Right atrium auricular region (tissue), 2 donors: ENCODE measurements at regions not wholly inside any gene's neighbourhood (a gene's known extent, or its start where the extent isn't known, plus 50 kb on each side); places are given as distances from the start of the nearest gene placed in this dataset.
"Not testable (repeated sequence)": the region's sequence is repeated elsewhere in the genome, so short reads cannot be mapped to it uniquely, and the experiment has no call there.

Experiments used
- DNase-seq: peaks from one replicate; pipeline ENCODE4 v3.0.0-alpha.2; 2019; ENCODE audit warnings: low spot score
- H3K27ac ChIP-seq, 2 donors: fragments of 200-600 bp; sonication (generic); 1 replicate in 1 of 2; 2 replicates in 1 of 2; pipeline ENCODE4 v1.5.1; 2016 to 2019
- H3K27me3 ChIP-seq, 2 donors: fragments of 200-600 bp; sonication (generic); one replicate each; pipeline versions ENCODE4 v1.5.1 to v1.6.0; 2017 to 2019
- H3K36me3 ChIP-seq: fragments of 200-600 bp; sonication (generic); one replicate; pipeline ENCODE4 v1.5.1; 2016
- H3K4me1 ChIP-seq, 2 donors: fragments of 200-600 bp; sonication (generic); one replicate each; pipeline versions ENCODE4 v1.5.1 to v1.6.0; 2017 to 2019
- H3K4me3 ChIP-seq, 2 donors: fragments of 200-600 bp; sonication (generic); 1 replicate in 1 of 2; 2 replicates in 1 of 2; pipeline ENCODE4 v1.5.1; 2017 to 2019; ENCODE audit warnings: mild to moderate bottlenecking in 1 of 2, moderate library complexity in 1 of 2
- H3K9me3 ChIP-seq, 2 donors: fragments of 200-600 bp; sonication (generic); one replicate each; pipeline ENCODE4 v1.5.1; 2019
- CTCF ChIP-seq, 2 donors: fragments of 200-600 bp; sonication (generic); IDR thresholded peaks; one replicate each; pipeline ENCODE4 v1.5.1; 2019; ENCODE audit warnings: antibody characterized with exemption in 2 of 2

GRCh38 chr6:71222671-71223070 lies 65.9 kb upstream of the OGFRL1 start:
- Histone ChIP-seq H3K4me3 (no peak overlapping the region), H3K4me1 (no peaks in the 10 kb centered on the region), H3K36me3 (no peaks in the 10 kb centered on the region), H3K9me3 (no peaks in the 10 kb centered on the region), H3K27me3 (no peaks in the 10 kb centered on the region), H3K27ac (no peak overlapping the region)
- TF ChIP-seq CTCF (IDR thresholded peaks at IDR 0.05), result no peak
- no peak for DNase-seq

GRCh38 chr6:71224011-71224410 lies 64.6 kb upstream of the OGFRL1 start:
- TF ChIP-seq CTCF (IDR thresholded peaks at IDR 0.05), result no peak
- H3K4me3 ChIP-seq, result no peak overlapping the region
- no peaks in the 10 kb centered on the region for H3K27me3 ChIP-seq
- H3K4me1 ChIP-seq, result no peaks in the 10 kb centered on the region
- no peak overlapping the region for H3K27ac ChIP-seq
- no peak for DNase-seq
- H3K9me3 ChIP-seq, result no peaks in the 10 kb centered on the region
- H3K36me3 ChIP-seq, result no peaks in the 10 kb centered on the region

- Histone ChIP-seq H3K4me3 (no peak overlapping the region), H3K36me3 (no peaks in the 10 kb centered on the region), H3K27me3 (no peaks in the 10 kb centered on the region), H3K4me1 (no peaks in the 10 kb centered on the region), H3K9me3 (no peaks in the 10 kb centered on the region), H3K27ac (no peak overlapping the region)
- DNase-seq, result no peak
- no peak for TF ChIP-seq CTCF (IDR thresholded peaks at IDR 0.05)
Observed at GRCh38 chr6:71226151-71226550, 62.5 kb upstream of the OGFRL1 start.

- no peaks in the 10 kb centered on the region for H3K27me3 ChIP-seq
- no peak for TF ChIP-seq CTCF (IDR thresholded peaks at IDR 0.05)
- no peak overlapping the region for H3K4me3 ChIP-seq
- no peak for DNase-seq
- no peaks in the 10 kb centered on the region for H3K9me3 ChIP-seq
- no peaks in the 10 kb centered on the region for H3K4me1 ChIP-seq
- H3K36me3 ChIP-seq, result no peaks in the 10 kb centered on the region
- H3K27ac ChIP-seq, result no peak overlapping the region
Observed at GRCh38 chr6:71228461-71229041, 60.1 kb upstream of the OGFRL1 start.

- no peak for TF ChIP-seq CTCF (IDR thresholded peaks at IDR 0.05)
- Histone ChIP-seq H3K4me3 (no peak overlapping the region), H3K27me3 (no peaks in the 10 kb centered on the region), H3K9me3 (no peaks in the 10 kb centered on the region), H3K4me1 (no peaks in the 10 kb centered on the region), H3K36me3 (no peaks in the 10 kb centered on the region), H3K27ac (no peak overlapping the region)
- DNase-seq, result no peak
Observed at GRCh38 chr6:71229477-71229876, 59.1 kb upstream of the OGFRL1 start.

GRCh38 chr6:71232890-71233289 lies 55.7 kb upstream of the OGFRL1 start:
- not testable (repeated sequence) for H3K9me3 ChIP-seq, H3K4me1 ChIP-seq, H3K36me3 ChIP-seq, H3K4me3 ChIP-seq, DNase-seq, H3K27me3 ChIP-seq, H3K27ac ChIP-seq
